Ovary (tissue), 7 donors: ENCODE measurements at regions not wholly inside any gene's neighbourhood (a gene's known extent, or its start where the extent isn't known, plus 50 kb on each side); places are given as distances from the start of the nearest gene placed in this dataset.

Source experiments
- DNase-seq, 5 donors: peaks; one replicate each; pipeline ENCODE4 v3.0.0-alpha.2; 2019 to 2020
- H3K27ac ChIP-seq, 2 donors: fragments of 200-600 bp; one replicate each; pipeline versions ENCODE4 v1.5.1 to v1.8.0; 2019 to 2022
- H3K27me3 ChIP-seq: fragments of 200-600 bp; one replicate; pipeline ENCODE4 v1.8.0; 2022
- H3K36me3 ChIP-seq: fragments of 200-600 bp; sonication (generic); one replicate; pipeline ENCODE4 v1.5.1; 2019
- H3K4me1 ChIP-seq: one replicate; pipeline ENCODE4 v1.8.1; 2013; ENCODE audit warnings: mild to moderate bottlenecking, moderate library complexity; ENCODE audit not compliant: insufficient read depth
- H3K4me3 ChIP-seq: fragments of 200-600 bp; sonication (generic); one replicate; pipeline ENCODE4 v1.5.1; 2017
- H3K9me3 ChIP-seq, 2 donors: fragments of 200-600 bp in 1 of 2; sonication (generic) in 1 of 2; one replicate each; pipeline versions ENCODE4 v1.5.1 to v1.8.1; 2013 to 2019; ENCODE audit warnings: mild to moderate bottlenecking in 1 of 2, moderate library complexity in 1 of 2
- EP300 ChIP-seq: sonication (generic); formaldehyde crosslinking; IDR thresholded peaks from one replicate; pipeline ENCODE4 v1.6.1; 2017; ENCODE audit warnings: antibody characterized with exemption
- POLR2A ChIP-seq: fragments of 450-650 bp; IDR thresholded peaks from one replicate; pipeline ENCODE4 v1.6.1; 2017; ENCODE audit warnings: antibody characterized with exemption, mild to moderate bottlenecking, moderate library complexity
- WGBS, 3 donors: extraction: QIAGEN DNeasy Blood & Tissue Kit in 1 of 3; methylation state at CpG; one replicate each; pipeline versions ENCODE4 v1.1.5 to v1.1.7; 2013 to 2017; 5-methylcytosine and 5-hydroxymethylcytosine counted together
- intact Hi-C, 4 donors: fragments of 100-400 bp; cut with DNase I; formaldehyde crosslinking; loops; one replicate each; pipeline versions ENCODE4 v1.11.0 to v1.15.1; 2022 to 2023
- TF ChIP-seq, protein P1 (sequence below), 3 donors: fragments of 450-650 bp in 2 of 3; fragments of 200-600 bp in 1 of 3; IDR thresholded peaks; one replicate each; pipeline versions ENCODE4 v1.5.1 to v1.8.0; 2016 to 2022; ENCODE audit warnings: antibody characterized with exemption in 3 of 3, mild to moderate bottlenecking in 1 of 3
- donor health status: DM: no; HTN: no; CAD: no; lungs with moderate emphysema.
- donor health status: DM: no; HTN: no; CAD: no.
- donor health status: Bipolar disorder and iron deficiency.
- donor health status: DM: no; HTN: no; CAD: no.
- donor health status: DM: yes; HTN: yes; CAD: no.

DNA sequence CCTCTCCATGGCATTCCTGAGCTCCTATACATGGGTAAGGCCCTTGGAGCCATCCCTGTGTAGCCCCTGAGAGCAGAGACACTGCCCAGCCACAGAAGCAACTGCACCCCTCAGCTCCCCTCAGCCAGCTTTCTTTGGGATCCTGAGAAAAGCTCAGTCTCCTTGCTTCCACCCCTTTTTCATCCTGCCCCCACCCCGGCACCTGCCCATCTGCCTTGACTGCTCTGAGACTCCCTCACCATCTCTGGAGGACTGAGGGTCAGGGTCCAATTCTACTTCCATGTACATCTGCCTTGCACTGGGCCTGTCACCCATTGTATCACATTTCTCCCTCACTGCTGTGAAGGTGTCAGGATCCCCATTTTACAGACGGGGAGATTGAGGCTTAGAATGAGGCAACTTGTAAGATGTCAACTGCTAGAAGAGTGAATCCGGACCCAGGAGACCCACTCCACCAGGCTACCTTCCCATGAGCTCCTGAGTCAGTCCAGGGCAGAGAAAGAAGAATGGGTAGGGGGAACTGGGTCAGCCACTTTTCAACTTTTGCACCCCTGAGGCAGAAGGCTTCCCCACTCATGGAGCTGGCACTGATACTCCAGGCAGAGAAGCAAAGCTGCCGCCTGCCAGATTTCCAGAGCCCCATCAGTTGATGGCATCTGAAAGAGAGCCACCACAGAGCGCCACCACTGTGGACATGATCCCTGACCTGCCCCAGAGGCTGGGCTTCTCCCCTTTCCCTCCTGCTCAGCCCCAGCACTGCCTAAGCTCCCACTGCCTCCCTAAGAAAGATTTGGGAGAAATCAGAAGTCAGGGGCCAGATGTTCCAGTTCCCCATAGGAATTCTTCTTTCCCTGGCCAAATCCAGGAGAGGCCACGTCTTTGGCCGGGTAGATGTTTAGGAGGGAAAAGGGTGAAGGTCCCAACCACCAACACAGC is 135.4 kb downstream of the TMEM132E start:
- WGBS, 3 donors: 73 to 76% (median 75%) methylated on average over 7 of the region's 7 CpGs
- TF ChIP-seq EP300 (no peak), POLR2A (no peak)
- TF ChIP-seq, protein P1, sequence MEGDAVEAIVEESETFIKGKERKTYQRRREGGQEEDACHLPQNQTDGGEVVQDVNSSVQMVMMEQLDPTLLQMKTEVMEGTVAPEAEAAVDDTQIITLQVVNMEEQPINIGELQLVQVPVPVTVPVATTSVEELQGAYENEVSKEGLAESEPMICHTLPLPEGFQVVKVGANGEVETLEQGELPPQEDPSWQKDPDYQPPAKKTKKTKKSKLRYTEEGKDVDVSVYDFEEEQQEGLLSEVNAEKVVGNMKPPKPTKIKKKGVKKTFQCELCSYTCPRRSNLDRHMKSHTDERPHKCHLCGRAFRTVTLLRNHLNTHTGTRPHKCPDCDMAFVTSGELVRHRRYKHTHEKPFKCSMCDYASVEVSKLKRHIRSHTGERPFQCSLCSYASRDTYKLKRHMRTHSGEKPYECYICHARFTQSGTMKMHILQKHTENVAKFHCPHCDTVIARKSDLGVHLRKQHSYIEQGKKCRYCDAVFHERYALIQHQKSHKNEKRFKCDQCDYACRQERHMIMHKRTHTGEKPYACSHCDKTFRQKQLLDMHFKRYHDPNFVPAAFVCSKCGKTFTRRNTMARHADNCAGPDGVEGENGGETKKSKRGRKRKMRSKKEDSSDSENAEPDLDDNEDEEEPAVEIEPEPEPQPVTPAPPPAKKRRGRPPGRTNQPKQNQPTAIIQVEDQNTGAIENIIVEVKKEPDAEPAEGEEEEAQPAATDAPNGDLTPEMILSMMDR (IDR thresholded peaks at IDR 0.05): no peak
- DNase-seq: no peak
- H3K4me3 ChIP-seq: no peak overlapping the region
- no peaks in the 10 kb centered on the region for H3K4me1 ChIP-seq
- no peaks in the 10 kb centered on the region for H3K36me3 ChIP-seq
- no peaks in the 10 kb centered on the region for H3K27me3 ChIP-seq
- no peaks in the 10 kb centered on the region for H3K9me3 ChIP-seq
- H3K27ac ChIP-seq: no peak overlapping the region
- intact Hi-C loops: no loop called here

DNA sequence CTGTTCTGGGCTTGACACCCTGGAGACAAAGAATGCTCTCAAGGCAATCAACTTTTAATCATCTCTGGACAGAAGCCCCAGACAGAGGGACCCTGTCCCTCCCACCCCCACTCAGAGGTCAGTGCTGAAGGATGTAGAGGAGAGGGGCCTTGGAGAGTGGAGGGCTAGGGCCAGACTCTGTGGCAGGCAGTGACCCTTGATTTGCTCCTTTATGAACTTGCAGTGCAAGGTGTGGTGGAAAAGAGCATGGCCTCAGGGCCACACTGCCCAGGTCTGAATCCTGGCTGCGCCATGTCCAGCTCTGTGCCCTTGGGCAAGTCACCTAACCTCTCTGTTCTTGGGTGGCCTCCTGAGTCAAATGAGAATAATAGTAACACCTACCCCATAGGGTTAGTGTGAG is 134.3 kb downstream of the TMEM132E start:
- Histone ChIP-seq H3K4me3 (no peak overlapping the region), H3K9me3 (no peaks in the 10 kb centered on the region), H3K27ac (no peak overlapping the region), H3K36me3 (no peaks in the 10 kb centered on the region), H3K27me3 (no peaks in the 10 kb centered on the region), H3K4me1 (no peaks in the 10 kb centered on the region)
- TF ChIP-seq EP300 (no peak), POLR2A (no peak)
- TF ChIP-seq, protein P1 (IDR thresholded peaks at IDR 0.05): no peak
- 67 to 96% (median 80%) methylated on average over 1 of the region's 1 CpG for WGBS, 3 donors
- intact Hi-C loops: no loop called here
- no peak for DNase-seq

DNA sequence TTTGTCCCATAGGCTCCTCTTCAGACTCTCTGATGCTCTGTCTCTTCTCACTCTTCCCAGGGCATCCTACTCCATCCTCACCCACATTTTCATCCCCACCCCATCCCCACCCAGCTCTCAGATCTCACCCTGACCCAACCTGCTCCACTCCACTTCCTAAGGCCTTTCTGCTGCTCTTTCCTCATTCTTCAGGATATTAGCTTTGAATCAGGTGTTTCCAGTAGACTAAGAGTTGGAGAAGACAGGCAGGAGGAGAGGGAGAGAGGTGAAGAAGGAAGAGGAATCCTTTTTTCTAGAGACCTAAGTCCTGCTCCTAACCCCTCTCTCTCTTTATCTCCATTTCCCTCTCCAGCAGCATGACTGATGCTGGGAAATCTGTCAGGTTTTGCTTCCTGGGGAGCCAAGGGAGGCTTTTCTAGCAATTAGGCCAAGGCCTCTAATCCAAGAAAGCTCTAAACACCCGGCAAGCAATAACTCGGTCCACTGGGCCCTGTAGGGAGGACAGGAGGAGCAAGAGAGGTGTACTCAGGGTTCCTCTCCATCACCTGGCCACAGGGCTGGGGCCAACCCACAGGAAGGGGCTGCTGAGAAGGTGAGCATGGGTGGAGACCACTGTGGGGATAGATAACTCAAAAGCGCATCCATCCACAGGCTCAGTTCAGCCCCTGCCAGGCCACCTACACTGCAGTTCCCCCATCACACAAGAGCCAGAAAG is 133.3 kb downstream of the TMEM132E start:
- WGBS, 3 donors: 68 to 74% (median 71%) methylated on average over 3 of the region's 3 CpGs
- Histone ChIP-seq H3K27ac (no peak overlapping the region), H3K4me1 (no peaks in the 10 kb centered on the region), H3K4me3 (no peak overlapping the region), H3K36me3 (no peaks in the 10 kb centered on the region), H3K27me3 (no peaks in the 10 kb centered on the region), H3K9me3 (no peaks in the 10 kb centered on the region)
- intact Hi-C loops: no loop called here
- DNase-seq: no peak
- TF ChIP-seq, protein P1 (IDR thresholded peaks at IDR 0.05): no peak
- TF ChIP-seq POLR2A: no peak
- no peak for TF ChIP-seq EP300

DNA sequence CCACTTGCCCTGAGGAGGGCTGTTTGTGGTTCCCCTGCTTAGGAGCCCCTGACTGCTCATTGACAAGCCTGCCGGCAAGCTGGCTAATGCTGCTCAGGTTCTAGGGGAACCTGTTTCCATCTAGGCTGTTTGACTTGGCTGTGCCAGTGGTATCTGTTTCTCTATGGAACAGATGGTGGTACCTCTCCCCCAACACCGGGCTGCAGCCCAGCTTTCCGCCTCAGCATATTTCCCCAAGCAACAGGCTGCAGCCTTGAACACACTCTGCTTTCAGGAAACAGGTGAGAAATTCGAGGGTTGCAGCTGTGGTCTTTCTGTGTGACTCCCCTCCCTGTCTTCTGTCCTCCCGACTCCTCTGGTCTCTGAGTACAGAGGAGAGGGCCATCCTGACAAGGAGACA is 132.3 kb downstream of the TMEM132E start:
- Histone ChIP-seq H3K9me3 (no peaks in the 10 kb centered on the region), H3K27me3 (no peaks in the 10 kb centered on the region), H3K27ac (no peak overlapping the region), H3K4me3 (no peak overlapping the region), H3K36me3 (no peaks in the 10 kb centered on the region), H3K4me1 (no peaks in the 10 kb centered on the region)
- intact Hi-C loops: no loop called here
- 36 to 45% (median 39%) methylated on average over 5 of the region's 5 CpGs for WGBS, 3 donors
- TF ChIP-seq EP300 (no peak), POLR2A (no peak)
- TF ChIP-seq, protein P1 (IDR thresholded peaks at IDR 0.05): no peak
- DNase-seq: no peak
